GM21528 (cell line): ENCODE measurements at regions not wholly inside any gene's neighbourhood (a gene's known extent, or its start where the extent isn't known, plus 50 kb on each side); places are given as distances from the start of the nearest gene placed in this dataset.
"Not testable (repeated sequence)": the region's sequence is repeated elsewhere in the genome, so short reads cannot be mapped to it uniquely, and the experiment has no call there.

ENCODE experiments used
- ATAC-seq: cut with Tn5 transposase; IDR thresholded peaks from one replicate; pipeline ENCODE4 v1.9.1; 2021; ENCODE audit warnings: mild to moderate bottlenecking, moderate library complexity; ENCODE audit not compliant: unreplicated experiment, low FRiP score

- ATAC-seq = no peak
Measured at GRCh38 chrX:45632506-45632905, 431.8 kb upstream of the DIPK2B start.

DNA sequence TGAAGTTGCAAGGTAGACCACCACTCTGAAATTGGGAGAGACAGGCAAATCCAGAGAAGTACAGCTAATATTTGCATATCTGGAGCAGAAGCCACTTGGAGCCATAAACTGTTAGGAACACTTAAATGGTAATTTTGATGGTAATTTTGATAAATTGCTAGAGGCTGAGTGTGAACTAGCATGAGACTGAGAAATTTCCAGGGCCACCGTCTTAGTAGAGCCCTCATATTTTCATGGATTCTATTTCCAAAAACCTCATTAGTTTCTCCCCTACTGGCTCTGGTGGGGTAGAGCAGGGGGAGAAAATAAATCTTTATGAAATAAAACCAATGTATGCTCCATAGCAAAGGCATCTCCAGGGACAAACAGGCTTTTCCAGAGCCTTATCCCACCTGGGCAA lies 429.4 kb upstream of the DIPK2B start:
- ATAC-seq = no peak

DNA sequence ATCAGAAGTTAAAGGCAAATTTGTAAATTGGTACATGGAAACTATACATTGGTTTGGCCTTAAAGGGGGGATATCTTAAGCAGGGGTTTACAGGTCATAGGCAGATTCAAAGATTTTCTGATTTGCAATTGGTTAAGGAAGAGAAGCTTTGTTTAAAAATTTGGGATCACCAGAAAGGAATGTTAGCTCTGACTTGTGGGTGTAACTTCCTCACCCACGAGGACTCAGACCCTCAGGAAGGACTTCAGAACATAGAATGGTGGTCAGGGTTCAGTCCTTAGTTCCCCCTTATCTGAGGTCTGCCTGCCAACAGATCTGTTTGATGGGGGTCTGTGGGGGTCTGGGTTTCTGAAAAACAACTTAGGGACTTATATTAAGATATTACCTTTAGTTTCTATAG lies 427.4 kb upstream of the DIPK2B start:
- no peak for ATAC-seq

- no peak for ATAC-seq
Measured at GRCh38 chrX:45623266-45623665, 422.6 kb upstream of the DIPK2B start.

GRCh38 chrX:45622538-45622937 lies 421.9 kb upstream of the DIPK2B start:
- ATAC-seq = no peak

GRCh38 chrX:45622042-45622423 lies 421.4 kb upstream of the DIPK2B start:
- ATAC-seq = no peak

DNA sequence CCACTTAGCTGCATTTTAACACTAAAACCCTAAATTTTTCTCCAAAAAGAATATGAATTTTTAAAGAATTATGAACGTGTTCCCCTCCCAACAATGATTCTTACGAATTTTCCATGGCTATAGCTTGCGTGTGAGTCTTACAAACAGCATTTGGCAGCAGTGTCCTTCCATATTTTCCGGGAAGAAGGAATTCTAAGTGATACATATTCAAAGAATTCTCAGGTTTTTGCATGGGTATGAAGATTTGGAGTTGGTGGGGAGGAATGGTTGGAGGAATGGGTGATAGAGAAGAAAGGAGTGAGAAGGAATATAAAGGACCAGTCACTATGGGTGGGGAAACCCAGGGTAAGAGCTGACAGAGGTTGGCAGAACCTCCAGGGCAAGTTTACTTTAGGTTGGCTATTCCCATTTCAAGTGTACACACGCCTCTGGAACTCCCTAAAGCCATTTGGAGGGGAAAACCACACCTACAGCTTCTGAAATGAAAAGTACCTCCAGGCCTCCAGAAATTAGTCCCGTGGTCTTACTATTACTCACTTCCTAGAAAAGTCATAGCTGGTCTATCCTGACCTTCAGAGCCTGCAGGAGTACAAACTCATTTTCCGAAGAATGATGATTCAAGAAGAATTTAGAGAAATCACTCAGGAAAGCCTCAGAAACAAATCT lies 420.8 kb upstream of the DIPK2B start:
- no peak for ATAC-seq

GRCh38 chrX:45619290-45619689 lies 418.6 kb upstream of the DIPK2B start:
- ATAC-seq = no peak

GRCh38 chrX:45615591-45615990 lies 414.9 kb upstream of the DIPK2B start:
- ATAC-seq = not testable (repeated sequence)

- no peak for ATAC-seq
Measured at GRCh38 chrX:45614853-45615252, 414.2 kb upstream of the DIPK2B start.

- no peak for ATAC-seq
Measured at GRCh38 chrX:45602151-45602550, 401.5 kb upstream of the DIPK2B start.

DNA sequence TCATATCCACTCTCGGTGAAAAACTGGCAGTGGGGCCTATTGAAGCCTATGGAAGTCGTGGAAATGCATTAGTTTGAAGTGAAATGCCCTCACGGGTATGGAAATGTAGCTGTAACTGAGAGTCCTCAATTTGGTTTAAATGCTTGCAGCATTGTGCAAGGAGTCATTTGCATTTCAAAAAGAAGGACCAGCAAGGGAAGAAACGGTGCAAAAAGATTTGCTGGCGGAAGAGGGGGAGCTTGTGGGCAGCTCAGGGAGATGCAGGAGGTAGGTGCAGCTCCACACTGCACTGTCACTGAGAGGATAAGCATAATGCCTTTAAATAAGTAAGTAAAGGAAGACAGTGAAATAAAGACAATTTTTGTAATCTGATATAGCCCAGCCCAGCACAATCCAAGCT lies 400.4 kb upstream of the DIPK2B start:
- no peak for ATAC-seq

DNA sequence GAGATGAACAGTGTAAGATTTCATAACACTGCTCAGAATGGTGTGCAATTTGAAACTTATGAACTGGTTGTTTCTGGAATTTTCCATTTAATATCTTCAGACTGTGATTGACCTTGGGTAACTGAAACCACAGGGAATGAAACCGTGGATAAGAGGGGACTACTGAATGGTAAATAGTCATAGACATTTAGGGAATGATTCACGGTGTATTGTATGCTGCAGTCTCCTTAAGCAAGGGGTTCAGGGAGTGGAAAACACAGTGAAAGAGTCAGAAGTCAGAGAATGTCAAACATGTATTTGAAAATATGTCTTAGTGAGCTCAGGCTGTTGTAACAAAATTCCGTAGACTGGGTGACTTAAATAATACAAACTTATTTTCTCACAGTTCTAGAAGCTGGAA lies 398.2 kb upstream of the DIPK2B start:
- ATAC-seq = no peak

DNA sequence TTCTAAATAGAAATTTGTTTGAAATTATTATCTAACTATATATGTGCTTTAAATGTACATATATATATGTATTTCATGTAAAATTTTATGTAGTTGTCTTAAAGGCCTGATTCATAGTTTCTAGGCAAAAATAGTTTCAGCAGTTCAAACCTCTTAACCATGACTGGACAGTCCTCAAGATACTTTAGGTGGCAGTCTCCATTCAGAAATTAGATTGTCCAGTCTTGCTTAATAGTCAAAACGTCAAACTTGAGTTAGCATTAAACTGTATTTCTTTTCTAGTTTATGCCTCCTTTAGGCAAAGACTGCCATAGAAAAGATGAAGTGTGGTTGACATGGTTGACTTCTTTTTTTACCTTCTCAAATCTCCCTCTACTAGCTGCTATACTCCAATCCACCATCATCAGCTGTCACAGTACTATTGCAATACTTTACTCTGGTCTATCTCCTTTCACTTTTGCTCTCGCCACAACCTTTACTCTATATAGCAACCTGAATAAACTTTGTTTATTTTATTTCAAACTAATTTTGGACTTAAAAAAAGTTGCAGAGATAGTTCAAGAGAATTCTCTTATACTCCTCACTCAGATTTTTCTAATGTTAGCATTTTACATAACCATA lies 395.6 kb upstream of the DIPK2B start:
- ATAC-seq = no peak

DNA sequence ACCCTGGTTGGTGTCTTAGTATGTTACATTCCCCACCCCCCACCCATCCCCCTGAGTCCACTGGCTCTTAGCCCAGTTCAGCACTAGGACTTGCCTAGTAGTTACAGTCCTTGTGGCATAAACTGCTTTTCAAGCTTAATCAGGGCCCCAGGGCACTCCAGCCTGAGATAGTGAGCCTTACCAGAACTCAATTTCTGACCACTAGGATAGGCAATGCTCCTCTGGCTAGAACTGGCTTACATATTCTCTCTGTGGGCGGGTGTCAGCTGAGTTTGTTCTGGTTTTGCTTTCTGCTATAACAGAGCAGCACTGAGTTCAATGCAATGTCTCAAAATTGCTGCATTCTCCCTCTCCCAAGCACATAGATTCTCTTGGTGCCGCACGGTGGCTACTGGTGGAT lies 391.4 kb upstream of the DIPK2B start:
- ATAC-seq = no peak

GRCh38 chrX:45591650-45592049 lies 391.0 kb upstream of the DIPK2B start:
- no peak for ATAC-seq

GRCh38 chrX:45584717-45585116 lies 384.0 kb upstream of the DIPK2B start:
- no peak for ATAC-seq

DNA sequence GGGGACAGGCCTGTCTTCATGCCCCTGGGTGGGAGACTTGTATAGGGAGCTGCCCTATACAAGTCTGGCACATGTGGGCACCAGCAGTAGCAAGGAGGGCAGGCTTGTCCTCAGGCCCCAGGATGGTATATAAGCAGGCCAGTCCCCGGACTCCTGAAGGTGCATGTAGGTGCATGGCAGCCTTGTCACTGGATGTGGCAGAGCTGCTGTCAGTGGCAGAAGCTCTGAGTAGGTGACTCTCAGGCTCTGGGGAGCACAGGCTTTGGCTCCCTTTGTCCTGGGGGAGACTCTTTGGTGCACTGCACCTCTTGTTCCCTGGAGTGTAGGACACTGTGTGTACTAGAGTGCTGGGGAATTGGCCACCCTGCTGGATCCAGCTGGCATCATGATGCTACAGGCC lies 376.7 kb upstream of the DIPK2B start:
- no peak for ATAC-seq

GRCh38 chrX:45571453-45571852 lies 370.8 kb upstream of the DIPK2B start:
- no peak for ATAC-seq

- no peak for ATAC-seq
Measured at GRCh38 chrX:45566456-45566855, 365.8 kb upstream of the DIPK2B start.

DNA sequence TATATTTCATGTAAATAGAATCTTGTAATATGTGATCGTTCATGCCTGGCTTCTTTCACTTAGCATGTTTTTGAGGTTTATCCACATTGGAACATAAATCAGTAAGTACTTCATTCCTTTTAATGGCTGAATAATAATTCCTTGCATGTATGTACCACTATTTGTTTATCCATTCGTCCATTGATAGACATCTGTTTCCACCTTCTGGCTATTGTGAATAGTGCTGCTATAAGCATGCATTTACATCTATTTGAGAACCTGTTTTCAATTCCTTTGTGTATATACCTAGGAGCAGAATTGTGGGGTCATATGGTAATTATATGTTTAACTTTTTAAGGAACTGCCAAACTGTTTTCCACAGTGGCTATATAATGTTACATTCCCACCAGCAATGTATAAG lies 356.7 kb upstream of the DIPK2B start:
- ATAC-seq = no peak

DNA sequence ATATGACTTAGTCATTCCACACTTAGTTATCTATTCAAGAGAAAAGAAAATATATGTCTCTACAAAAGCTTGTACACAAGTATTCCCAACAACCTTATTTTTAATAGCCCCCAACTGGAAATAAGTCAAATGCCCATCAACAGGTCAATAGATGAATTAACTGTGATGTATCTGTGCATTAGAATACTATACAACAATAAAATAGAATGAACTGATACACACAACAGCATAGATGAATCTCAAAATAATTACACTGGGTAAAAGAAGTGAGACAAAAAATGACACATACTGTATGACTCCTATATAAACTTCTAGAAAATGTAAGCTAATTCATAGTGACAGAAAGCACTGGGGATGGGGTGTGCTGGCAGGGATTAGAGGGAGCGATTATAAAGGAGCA lies 354.1 kb upstream of the DIPK2B start:
- ATAC-seq = no peak

- ATAC-seq = no peak
Measured at GRCh38 chrX:45553417-45553816, 352.7 kb upstream of the DIPK2B start.
